H1 (cell line): ENCODE measurements at regions not wholly inside any gene's neighbourhood (a gene's known extent, or its start where the extent isn't known, plus 50 kb on each side); places are given as distances from the start of the nearest gene placed in this dataset.

Source experiments
- CTCF ChIA-PET: fragments of 300-600 bp; sonication (Branson Sonifier 250); formaldehyde crosslinking; loops from one replicate; lab custom pipeline; 2021; ENCODE audit not compliant: partially characterized antibody; lab: Charles Lee
- POLR2A ChIA-PET: fragments of 300-600 bp; sonication (Branson Sonifier 250); formaldehyde crosslinking; loops from one replicate; lab custom pipeline; 2021; ENCODE audit warnings: inconsistent platforms; ENCODE audit not compliant: partially characterized antibody; lab: Charles Lee
- DNase-seq, 2 experiments: peaks; one replicate each; pipeline versions ENCODE4 v3.0.0 to v3.0.0-alpha.2; 2010 to 2022; ENCODE audit warnings: low spot score in 2 of 2, low read depth in 1 of 2, mixed read lengths in 1 of 2
- FAIRE-seq: peaks from 2 replicates; lab custom pipeline; 2011; peaks lifted over from hg19 to GRCh38; lab: Jason Lieb, UNC
- H2AFZ ChIP-seq: 2 replicates; pipeline ENCODE4 v1.8.1; 2012; ENCODE audit warnings: low read length, inconsistent platforms
- H2AK5ac ChIP-seq: 2 replicates; pipeline ENCODE4 v1.6.1; 2013; ENCODE audit warnings: low read depth, low read length
- H2BK120ac ChIP-seq: replicated peaks from 2 replicates; pipeline ENCODE3; 2013; ENCODE audit warnings: low read depth, low read length, inconsistent platforms
- H2BK12ac ChIP-seq: 2 replicates; pipeline ENCODE4 v1.6.1; 2013; ENCODE audit warnings: low read depth, low read length
- H2BK15ac ChIP-seq: 2 replicates; pipeline ENCODE4 v1.6.1; 2013; ENCODE audit warnings: low read length
- H2BK20ac ChIP-seq: 2 replicates; pipeline ENCODE4 v1.6.1; 2013; ENCODE audit warnings: low read length
- H2BK5ac ChIP-seq: 2 replicates; pipeline ENCODE4 v1.6.1; 2013; ENCODE audit warnings: low read depth, low read length
- H3K14ac ChIP-seq: 2 replicates; pipeline ENCODE4 v1.6.1; 2013; ENCODE audit warnings: inconsistent platforms; ENCODE audit not compliant: insufficient read length
- H3K18ac ChIP-seq: 2 replicates; pipeline ENCODE4 v1.6.1; 2013; ENCODE audit warnings: low read length; ENCODE audit errors: extremely low read depth
- H3K23ac ChIP-seq: 2 replicates; pipeline ENCODE4 v1.6.1; 2013; ENCODE audit warnings: inconsistent platforms; ENCODE audit not compliant: insufficient read length
- H3K23me2 ChIP-seq: 2 replicates; pipeline ENCODE4 v1.6.1; 2013; ENCODE audit warnings: low read depth, low read length
- H3K27ac ChIP-seq: 2 replicates; pipeline ENCODE4 v1.6.1; 2011; ENCODE audit warnings: low read depth, low read length, inconsistent platforms
- H3K27me3 ChIP-seq, 4 experiments: replicated peaks in 1 of 4; 1 replicate in 1 of 4; 2 replicates in 3 of 4; pipeline versions ENCODE4 v1.6.1 to v1.8.1; 2011 to 2013; ENCODE audit warnings: low read length in 3 of 4, mild to moderate bottlenecking in 3 of 4, inconsistent platforms in 2 of 4, mixed read lengths in 2 of 4, moderate library complexity in 1 of 4; ENCODE audit not compliant: control insufficient read depth in 3 of 4, insufficient read depth in 3 of 4; ENCODE audit errors: extremely low read depth in 1 of 4
- H3K36me3 ChIP-seq, 4 experiments: 2 replicates each; pipeline versions ENCODE4 v1.6.1 to v1.8.1; 2011 to 2013; ENCODE audit warnings: mild to moderate bottlenecking in 4 of 4, low read length in 3 of 4, moderate library complexity in 2 of 4, control low read depth in 1 of 4, inconsistent platforms in 1 of 4; ENCODE audit not compliant: insufficient read depth in 4 of 4, control insufficient read depth in 2 of 4
- H3K4ac ChIP-seq: replicated peaks from 2 replicates; pipeline ENCODE3; 2013; ENCODE audit warnings: low read length, low read depth, mixed read lengths, inconsistent platforms; ENCODE audit not compliant: insufficient read length
- H3K4me1 ChIP-seq, 4 experiments: replicated peaks in 1 of 4; 1 replicate in 1 of 4; 2 replicates in 3 of 4; pipeline versions ENCODE4 v1.6.1 to v1.8.1; 2011 to 2013; ENCODE audit warnings: low read length in 3 of 4, inconsistent platforms in 2 of 4, mixed read lengths in 1 of 4; ENCODE audit not compliant: insufficient read depth in 4 of 4, control insufficient read depth in 3 of 4
- H3K4me2 ChIP-seq, 2 experiments: 2 replicates each; pipeline versions ENCODE4 v1.6.1 to v1.8.1; 2011 to 2013; ENCODE audit warnings: low read depth in 2 of 2, low read length in 2 of 2, control low read depth in 1 of 2, inconsistent platforms in 1 of 2, mild to moderate bottlenecking in 1 of 2; ENCODE audit not compliant: insufficient read depth in 1 of 2
- H3K4me3 ChIP-seq, 4 experiments: fragments of 200-600, 300-600 bp in 1 of 4; sonication (generic), shearing (Covaris generic), sonication (Bioruptor Twin) in 1 of 4; 2 replicates each; pipeline versions ENCODE4 v1.5.1 to v1.8.1; 2011 to 2016; ENCODE audit warnings: low read length in 4 of 4, low read depth in 3 of 4, control low read depth in 2 of 4, inconsistent platforms in 2 of 4, mild to moderate bottlenecking in 2 of 4, mixed read lengths in 1 of 4, moderate library complexity in 1 of 4; ENCODE audit not compliant: insufficient read depth in 2 of 4; ENCODE audit errors: extremely low read depth in 1 of 4
- H3K56ac ChIP-seq: replicated peaks from 2 replicates; pipeline ENCODE3; 2013; ENCODE audit warnings: low read depth, mild to moderate bottlenecking, mixed read lengths, low read length, inconsistent platforms; ENCODE audit not compliant: insufficient read length
- H3K79me1 ChIP-seq: 2 replicates; pipeline ENCODE4 v1.6.1; 2013; ENCODE audit warnings: low read depth, low read length, control low read depth
- H3K79me2 ChIP-seq, 2 experiments: 2 replicates each; pipeline versions ENCODE4 v1.6.1 to v1.8.1; 2012 to 2013; ENCODE audit warnings: low read length in 2 of 2, mild to moderate bottlenecking in 2 of 2, inconsistent platforms in 1 of 2; ENCODE audit not compliant: insufficient read depth in 2 of 2, control insufficient read depth in 1 of 2
- H3K9ac ChIP-seq, 4 experiments: replicated peaks in 1 of 4; 1 replicate in 1 of 4; 2 replicates in 3 of 4; pipeline versions ENCODE4 v1.6.1 to v1.8.1; 2011 to 2013; ENCODE audit warnings: low read depth in 3 of 4, low read length in 3 of 4, control low read depth in 2 of 4, mild to moderate bottlenecking in 2 of 4, moderate library complexity in 2 of 4, inconsistent platforms in 1 of 4; ENCODE audit errors: extremely low read depth in 1 of 4
- H3K9me3 ChIP-seq, 2 experiments: 2 replicates each; pipeline versions ENCODE4 v1.6.1 to v1.8.1; 2012 to 2013; ENCODE audit warnings: mild to moderate bottlenecking in 2 of 2, moderate library complexity in 2 of 2, control low read depth in 1 of 2, inconsistent platforms in 1 of 2, low read depth in 1 of 2, low read length in 1 of 2, mixed read lengths in 1 of 2; ENCODE audit not compliant: insufficient read depth in 2 of 2
- H4K20me1 ChIP-seq, 2 experiments: replicated peaks in 1 of 2; 2 replicates each; pipeline versions ENCODE3 to v1.8.1; 2011 to 2013; ENCODE audit warnings: inconsistent platforms in 2 of 2, low read length in 2 of 2, mild to moderate bottlenecking in 1 of 2; ENCODE audit not compliant: insufficient read depth in 2 of 2, control insufficient read depth in 1 of 2
- H4K5ac ChIP-seq: 2 replicates; pipeline ENCODE4 v1.6.1; 2013; ENCODE audit warnings: low read length, low read depth, mixed read lengths, inconsistent platforms; ENCODE audit not compliant: insufficient read length
- H4K8ac ChIP-seq: 2 replicates; pipeline ENCODE4 v1.8.0; 2013; ENCODE audit warnings: mild to moderate bottlenecking, moderate library complexity, low read length, inconsistent platforms; ENCODE audit not compliant: insufficient read depth; ENCODE audit errors: extremely low read depth
- H4K91ac ChIP-seq: replicated peaks from 2 replicates; pipeline ENCODE3; 2013; ENCODE audit warnings: low read length, mixed read lengths, inconsistent platforms; ENCODE audit not compliant: insufficient read length
- BRCA1 ChIP-seq: IDR thresholded peaks from 2 replicates; pipeline ENCODE4 v1.6.1; 2012; ENCODE audit warnings: low read depth, low read length, improper control_type of control experiment
- CBX5 ChIP-seq: fragments of 300-800, 300-1000 bp; sonication (generic); IDR thresholded peaks from 2 replicates; pipeline ENCODE4 v1.7.1; 2016; ENCODE audit warnings: antibody characterized with exemption, low read length, low read depth
- CEBPB ChIP-seq: IDR thresholded peaks from 2 replicates; pipeline ENCODE4 v1.6.1; 2012; ENCODE audit warnings: low read depth, low read length
- CHD1 ChIP-seq: IDR thresholded peaks from 2 replicates; pipeline ENCODE4 v1.6.1; 2012; ENCODE audit warnings: low read depth, low read length, improper control_type of control experiment
- GTF2F1 ChIP-seq: IDR thresholded peaks from 2 replicates; pipeline ENCODE4 v1.6.1; 2012; ENCODE audit warnings: low read depth, low read length, improper control_type of control experiment, borderline replicate concordance
- JUND ChIP-seq: IDR thresholded peaks from 2 replicates; pipeline ENCODE4 v1.6.1; 2011; ENCODE audit warnings: mild to moderate bottlenecking, improper control_type of control experiment, low read length
- KDM1A ChIP-seq: fragments of 200-600, 300-600 bp; sonication (generic); IDR thresholded peaks from 2 replicates; pipeline ENCODE4 v1.7.1; 2016; ENCODE audit warnings: mild to moderate bottlenecking, low read length, borderline replicate concordance
- KDM5A ChIP-seq: fragments of 200-600 bp; IDR thresholded peaks from 2 replicates; pipeline ENCODE4 v1.7.1; 2012; ENCODE audit warnings: mild to moderate bottlenecking, low read length, inconsistent platforms, mixed read lengths
- NANOG ChIP-seq: IDR thresholded peaks from 2 replicates; pipeline ENCODE4 v1.6.1; 2011; ENCODE audit warnings: low read length, low read depth, mild to moderate bottlenecking, inconsistent platforms; ENCODE audit not compliant: insufficient read depth, poor library complexity, severe bottlenecking
- NRF1 ChIP-seq: IDR thresholded peaks from 2 replicates; pipeline ENCODE4 v1.6.1; 2011; ENCODE audit warnings: mild to moderate bottlenecking, low read depth, low read length, improper control_type of control experiment
- RXRA ChIP-seq: IDR thresholded peaks from 2 replicates; pipeline ENCODE4 v1.6.1; 2011; ENCODE audit warnings: low read depth, mild to moderate bottlenecking, low read length, moderate library complexity; ENCODE audit not compliant: insufficient read depth
- SUZ12 ChIP-seq: fragments of 200-600 bp; sonication (generic); IDR thresholded peaks from 2 replicates; pipeline ENCODE4 v1.6.1; 2012; ENCODE audit warnings: mild to moderate bottlenecking, inconsistent platforms, low read length, moderate library complexity, mixed read lengths
- WGBS, 2 experiments: shearing (Covaris generic) in 1 of 2; methylation state at CpG; one replicate each; pipeline versions ENCODE4 v1.1.6 to v1.1.7; 2013 to 2015; ENCODE audit warnings: low lambda C conversion rate in 2 of 2, mixed read lengths in 2 of 2, inconsistent platforms in 1 of 2, low coverage in 1 of 2, missing lambda C conversion rate in 1 of 2; ENCODE audit not compliant: insufficient replicate concordance in 2 of 2, insufficient coverage in 1 of 2, insufficient read length in 1 of 2; ENCODE audit errors: extremely low coverage in 1 of 2, missing lambda C conversion rate in 1 of 2; 5-methylcytosine and 5-hydroxymethylcytosine counted together

GRCh38 chr3:74534611-74535010 is 79.8 kb downstream of the CNTN3 start:
- Histone ChIP-seq H2BK20ac (no peak overlapping the region), H3K27ac (no peak overlapping the region), H2BK15ac (no peak overlapping the region), H2BK5ac (no peak overlapping the region), H4K20me1 (no peaks in the 10 kb centered on the region), H3K56ac (no peak overlapping the region), H3K79me1 (no peaks in the 10 kb centered on the region), H2AK5ac (no peak overlapping the region), H4K8ac (no peak overlapping the region), H4K5ac (no peak overlapping the region), H3K79me2 (no peaks in the 10 kb centered on the region), H3K4ac (no peak overlapping the region), H3K23ac (no peak overlapping the region), H3K14ac (no peak overlapping the region), H3K18ac (no peak overlapping the region), H3K27me3 (no peaks in the 10 kb centered on the region), H2BK12ac (no peak overlapping the region), H3K4me3 (no peak overlapping the region), H3K4me2 (no peak overlapping the region), H4K91ac (no peak overlapping the region), H3K4me1 (no peaks in the 10 kb centered on the region), H2BK120ac (no peak overlapping the region), H3K9ac (no peak overlapping the region), H2AFZ (no peak overlapping the region), H3K36me3 (no peaks in the 10 kb centered on the region), H3K23me2 (no peaks in the 10 kb centered on the region), H3K9me3 (no peaks in the 10 kb centered on the region)
- TF ChIP-seq JUND (no peak), RXRA (no peak), BRCA1 (no peak), NANOG (no peak), SUZ12 (no peak), NRF1 (no peak), KDM5A (no peak), GTF2F1 (no peak), KDM1A (no peak), CHD1 (no peak), CBX5 (no peak), CEBPB (no peak)
- no peak for FAIRE-seq
- ChIA-PET CTCF (no interaction called here), POLR2A (no interaction called here)
- 84% methylated on average over 2 of the region's 2 CpGs; no CpG with 5 or more reads in 1 of the 2 experiments for WGBS, 2 experiments
- DNase-seq, result no peak
